Fibroblast of skin of abdomen (primary cell): ENCODE measurements at regions not wholly inside any gene's neighbourhood (a gene's known extent, or its start where the extent isn't known, plus 50 kb on each side); places are given as distances from the start of the nearest gene placed in this dataset.
A peak's percentile ranks its signal among the peaks of the same experiment; 100 is the strongest.
"Not testable (repeated sequence)": the region's sequence is repeated elsewhere in the genome, so short reads cannot be mapped to it uniquely, and the experiment has no call there.

Source experiments
- DNase-seq: peaks from one replicate; pipeline ENCODE4 v3.0.0-alpha.2; 2013

DNA sequence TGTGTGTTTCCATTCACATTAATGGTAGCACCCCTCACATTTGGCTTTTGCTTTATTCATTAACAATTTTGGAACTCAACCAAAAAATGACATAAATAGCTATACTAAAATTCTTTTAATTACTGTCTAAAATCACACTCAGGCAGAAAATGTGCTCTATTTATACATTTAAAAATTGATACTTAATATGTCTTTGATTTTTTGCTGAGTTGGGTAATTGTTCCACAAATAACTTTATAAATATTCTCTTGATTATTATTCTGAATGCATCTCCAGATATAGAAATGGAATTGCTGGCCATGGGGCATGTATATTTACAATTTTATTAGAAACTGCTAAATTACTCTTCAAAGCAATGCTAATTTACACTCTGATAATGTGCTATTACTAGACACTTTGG, 658.7 kb upstream of the CHRM3 start:
- no peak for DNase-seq

DNA sequence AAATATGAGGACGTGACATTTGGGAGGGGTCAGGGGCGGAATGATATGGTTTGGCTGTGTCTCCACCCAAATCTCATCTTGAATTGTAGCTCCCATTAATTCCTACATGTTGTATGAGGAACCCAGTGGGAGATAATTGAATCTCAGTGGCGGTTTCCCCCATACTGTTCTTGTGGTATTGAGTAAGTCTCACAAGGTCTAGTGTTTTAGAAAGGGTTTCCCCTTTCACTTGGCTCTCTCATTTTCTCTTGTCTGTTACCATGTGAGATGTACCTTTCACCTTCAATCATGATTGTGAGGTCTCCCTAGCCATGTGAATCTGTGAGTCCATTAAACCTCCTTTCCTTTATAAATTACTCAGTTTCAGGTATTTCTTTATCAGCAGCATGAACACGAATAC, 663.6 kb upstream of the CHRM3 start:
- DNase-seq, result no peak

GRCh38 chr1:238710697-238711096, 675.7 kb upstream of the CHRM3 start:
- DNase-seq, result no peak

GRCh38 chr1:238701024-238701423, 685.3 kb upstream of the CHRM3 start:
- DNase-seq, result no peak

DNA sequence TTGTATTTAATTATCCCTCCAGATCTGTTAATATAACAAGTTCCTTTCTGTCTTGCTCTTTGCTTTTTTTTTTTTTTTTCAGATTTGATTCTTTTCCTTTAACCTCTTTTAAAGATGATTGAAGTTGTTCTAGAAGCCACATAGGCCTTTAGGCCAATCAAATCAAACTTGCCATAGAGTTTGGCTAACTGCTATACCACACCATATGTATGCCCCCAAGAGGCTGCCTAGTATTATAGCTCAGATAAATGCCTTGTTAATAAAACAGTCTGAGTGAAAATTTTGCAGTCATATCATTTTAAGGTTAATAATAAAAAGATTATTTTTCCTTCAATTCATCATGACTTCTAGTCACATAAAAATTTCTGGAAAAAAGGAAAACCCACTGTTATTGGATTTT, 696.0 kb upstream of the CHRM3 start:
- DNase-seq, result peak; percentile 36

DNA sequence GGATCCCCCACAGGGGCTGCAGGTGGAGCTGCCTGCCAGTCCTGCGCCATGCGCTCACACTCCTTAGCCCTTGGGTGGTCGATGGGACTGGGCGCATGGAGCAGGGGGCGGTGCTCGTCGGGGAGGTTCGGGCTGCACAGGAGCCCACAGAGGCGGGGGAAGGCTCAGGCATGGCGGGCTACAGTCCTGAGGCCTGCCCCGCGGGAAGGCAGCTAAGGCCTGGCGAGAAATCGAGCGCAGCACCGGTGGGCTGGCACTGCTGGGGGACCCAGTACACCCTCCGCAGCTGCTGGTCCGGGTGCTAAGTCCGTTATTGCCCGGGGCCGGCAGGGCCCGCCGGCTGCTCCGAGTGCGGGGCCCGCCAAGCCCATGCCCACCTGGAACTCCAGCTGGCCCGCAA, 701.8 kb upstream of the CHRM3 start:
- not testable (repeated sequence) for DNase-seq

- peak; percentile 71 for DNase-seq
Measured at GRCh38 chr1:238681451-238681850, 704.9 kb upstream of the CHRM3 start.

DNA sequence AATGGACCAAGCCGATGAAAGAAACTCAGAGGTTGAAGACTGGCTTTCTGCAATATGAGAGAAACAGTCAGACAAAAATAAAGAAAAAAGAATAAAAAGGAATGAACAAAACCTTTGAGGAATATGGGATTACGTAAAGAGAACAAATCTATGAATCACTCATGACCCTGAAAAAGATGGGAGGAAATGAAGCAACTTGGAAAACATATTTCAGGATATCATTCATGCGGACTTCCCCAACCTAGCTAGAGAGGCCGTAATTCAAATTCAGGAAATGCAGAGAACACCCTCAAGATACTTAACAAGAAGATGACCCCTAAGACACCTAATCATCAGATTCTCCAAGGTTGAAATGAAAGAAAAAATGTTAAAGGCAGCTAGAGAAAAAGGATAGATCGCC, 705.3 kb upstream of the CHRM3 start:
- DNase-seq, result peak; percentile 64

DNA sequence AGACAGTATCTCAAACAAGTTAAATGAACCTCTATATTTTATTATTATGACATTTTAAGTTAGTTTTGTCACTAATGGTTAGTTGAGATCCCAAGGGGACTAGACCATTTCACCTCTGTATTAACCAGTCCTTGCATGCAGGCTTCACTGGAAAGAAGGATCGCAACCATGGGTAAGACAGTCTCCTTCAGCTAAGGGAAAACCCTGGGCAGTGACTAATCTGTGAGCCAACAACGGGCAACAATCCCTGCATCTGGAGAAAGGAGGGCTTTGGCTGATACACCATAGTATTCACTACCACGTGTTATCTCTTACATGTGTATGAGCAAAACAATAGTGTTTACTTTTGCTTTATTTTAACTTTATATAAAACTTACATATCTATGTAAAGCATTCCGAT, 708.8 kb upstream of the CHRM3 start:
- no peak for DNase-seq

DNA sequence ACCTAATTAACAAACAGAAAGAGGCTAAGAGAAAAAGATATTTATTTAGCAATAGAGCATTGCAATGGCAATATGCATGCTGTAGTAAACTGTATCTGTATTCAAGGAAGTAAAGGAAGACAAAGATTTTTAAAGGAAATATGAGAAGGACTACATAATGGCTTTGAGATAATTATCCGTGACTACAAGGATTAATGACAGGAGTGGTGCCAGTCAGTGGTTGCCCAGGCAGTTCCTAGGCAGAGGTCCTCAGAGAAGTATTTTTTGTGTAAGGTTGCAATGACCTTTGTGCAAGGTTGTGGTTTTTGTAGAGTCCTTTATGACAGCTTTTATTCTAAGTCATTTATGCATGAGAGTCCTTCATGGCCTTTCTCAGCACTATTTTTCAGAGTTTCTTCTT, 711.1 kb upstream of the CHRM3 start:
- DNase-seq, result no peak

DNA sequence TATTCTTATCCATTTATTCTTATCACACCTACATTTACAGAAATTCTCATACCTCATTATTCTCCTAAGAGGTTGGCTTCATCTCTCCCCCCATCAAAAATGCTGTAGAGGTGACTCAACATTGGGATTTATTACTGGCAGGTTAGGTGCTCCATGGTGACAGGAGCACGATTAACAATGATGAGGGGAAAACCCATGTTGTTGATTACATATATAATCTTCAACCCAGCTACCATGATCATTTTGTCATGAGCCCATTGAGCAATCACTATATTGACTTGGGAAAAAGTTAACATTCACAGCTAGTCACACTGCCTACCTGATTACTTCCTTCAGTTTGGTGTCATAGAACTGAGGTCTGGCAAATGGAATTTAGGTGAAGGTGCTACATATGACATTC, 712.1 kb upstream of the CHRM3 start:
- DNase-seq, result no peak

- DNase-seq, result no peak
Measured at GRCh38 chr1:238673561-238673960, 712.8 kb upstream of the CHRM3 start.

DNA sequence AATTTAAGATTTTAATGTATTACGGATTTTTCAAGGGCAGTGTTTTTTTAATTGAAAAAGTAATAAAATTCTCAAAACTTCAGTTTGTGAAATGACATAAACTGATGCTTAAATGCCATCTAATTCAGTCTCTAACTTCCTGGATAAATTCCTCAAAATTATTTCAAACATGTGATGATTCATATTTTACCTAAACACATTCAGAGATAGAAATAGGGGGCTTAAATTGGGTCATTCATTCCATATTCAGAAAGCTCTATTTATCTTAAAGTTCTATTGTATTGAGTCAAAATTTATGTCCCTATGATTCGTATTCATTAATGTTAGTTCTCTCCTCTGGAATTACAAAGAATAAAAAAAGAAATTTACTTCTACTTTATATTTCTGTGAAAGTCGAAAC, 713.6 kb upstream of the CHRM3 start:
- no peak for DNase-seq

GRCh38 chr1:238672262-238672661, 714.1 kb upstream of the CHRM3 start:
- DNase-seq, result no peak

- no peak for DNase-seq
Measured at GRCh38 chr1:238664139-238664538, 722.2 kb upstream of the CHRM3 start.

- no peak for DNase-seq
Measured at GRCh38 chr1:238660849-238661248, 725.5 kb upstream of the CHRM3 start.

GRCh38 chr1:238658763-238659162, 727.6 kb upstream of the CHRM3 start:
- DNase-seq, result peak; percentile 70

DNA sequence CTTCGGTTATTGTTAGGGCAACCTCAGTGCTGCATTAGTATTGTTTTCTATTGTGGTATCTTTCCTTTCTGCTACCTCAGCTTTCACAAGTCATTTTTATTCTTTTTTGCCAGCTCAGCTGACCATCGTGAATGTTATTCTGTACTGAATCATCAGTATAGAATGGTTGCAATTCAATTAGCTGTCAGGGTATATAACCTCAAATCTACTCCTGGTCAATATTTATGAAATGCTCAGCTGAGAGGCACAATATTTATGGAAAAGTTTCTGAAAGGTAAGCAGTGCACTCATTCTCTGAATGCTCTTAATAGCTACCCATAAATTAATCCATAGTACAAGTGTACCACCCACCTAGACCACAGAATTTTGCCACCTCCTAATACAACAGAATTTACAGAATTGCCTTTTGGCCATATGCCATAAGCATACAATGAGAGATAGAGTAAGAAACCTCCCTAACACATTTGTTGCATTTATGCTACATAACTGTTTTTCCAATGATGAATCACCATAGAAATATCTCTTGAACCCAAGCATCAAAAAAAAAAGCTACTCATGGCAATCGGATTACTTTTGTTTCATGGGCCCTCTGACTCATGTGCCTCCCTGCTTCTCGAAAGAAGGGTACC, 732.6 kb upstream of the CHRM3 start:
- peak; percentile 93 for DNase-seq

- peak; percentile 83 for DNase-seq
Measured at GRCh38 chr1:238652346-238652968, 733.9 kb upstream of the CHRM3 start.

DNA sequence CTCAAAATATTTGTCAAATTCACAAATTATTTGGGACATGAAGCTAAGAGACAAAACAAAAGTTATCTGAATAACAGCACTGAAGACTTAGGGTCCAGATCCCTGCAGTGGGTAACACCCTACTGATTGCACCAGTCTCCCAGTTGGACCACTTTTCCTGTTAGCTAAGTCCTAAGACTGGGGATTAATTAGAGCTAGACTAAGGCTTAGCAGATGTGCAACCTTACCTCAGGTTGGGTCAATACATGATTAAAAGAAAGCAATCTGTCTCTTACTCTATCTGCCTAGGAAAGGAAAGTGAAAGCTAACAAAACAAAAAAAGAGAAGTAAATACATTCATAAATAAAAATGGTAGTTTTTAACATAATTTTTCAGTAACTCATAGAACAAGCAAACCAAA, 737.2 kb upstream of the CHRM3 start:
- DNase-seq, result no peak

GRCh38 chr1:238648751-238649150, 737.6 kb upstream of the CHRM3 start:
- DNase-seq, result peak; percentile 40

DNA sequence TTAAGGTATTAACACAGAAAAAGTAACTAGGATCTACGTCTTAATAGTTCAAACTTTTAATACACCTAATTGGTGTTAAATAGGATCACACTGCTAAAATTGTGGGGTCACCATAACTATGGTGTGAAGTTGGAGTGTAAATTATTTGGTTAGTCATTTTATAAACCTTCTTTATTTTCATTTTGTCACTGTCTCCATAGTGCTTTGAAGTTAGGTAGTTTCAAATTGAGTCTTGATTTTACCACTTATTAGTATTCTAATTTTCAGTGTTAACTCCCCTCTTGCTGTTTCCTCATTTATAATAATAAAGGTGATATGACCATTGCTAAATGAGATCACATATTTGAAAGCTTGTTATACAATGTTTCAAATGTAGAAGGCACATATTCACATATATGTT, 738.1 kb upstream of the CHRM3 start:
- no peak for DNase-seq

GRCh38 chr1:238647877-238648276, 738.5 kb upstream of the CHRM3 start:
- peak; percentile 100 for DNase-seq

- peak; percentile 95 for DNase-seq
Measured at GRCh38 chr1:238642231-238642630, 744.1 kb upstream of the CHRM3 start.

DNA sequence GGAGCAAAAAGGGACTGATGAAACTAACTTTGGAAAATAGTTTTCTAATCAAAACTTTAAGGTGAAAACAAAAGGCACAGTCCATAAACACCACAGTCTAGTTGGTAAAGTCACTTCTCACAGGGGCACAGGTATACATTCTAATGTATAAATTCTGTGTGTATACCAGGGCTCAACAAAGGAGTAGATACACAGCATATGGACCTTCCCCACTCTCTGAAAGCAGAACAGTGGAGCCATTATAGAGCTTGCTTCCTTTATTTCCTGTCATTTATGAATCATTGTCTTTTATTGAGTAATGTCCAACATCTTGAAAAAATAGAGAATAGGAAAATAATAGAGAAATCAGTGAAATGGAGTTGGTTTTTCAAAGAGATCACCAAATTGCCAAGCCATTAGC, 746.5 kb upstream of the CHRM3 start:
- DNase-seq, result no peak
